ENCODE measurements at regions not wholly inside any gene's neighbourhood (a gene's known extent, or its start where the extent isn't known, plus 50 kb on each side); places are given as distances from the start of the nearest gene placed in this dataset.

DNA sequence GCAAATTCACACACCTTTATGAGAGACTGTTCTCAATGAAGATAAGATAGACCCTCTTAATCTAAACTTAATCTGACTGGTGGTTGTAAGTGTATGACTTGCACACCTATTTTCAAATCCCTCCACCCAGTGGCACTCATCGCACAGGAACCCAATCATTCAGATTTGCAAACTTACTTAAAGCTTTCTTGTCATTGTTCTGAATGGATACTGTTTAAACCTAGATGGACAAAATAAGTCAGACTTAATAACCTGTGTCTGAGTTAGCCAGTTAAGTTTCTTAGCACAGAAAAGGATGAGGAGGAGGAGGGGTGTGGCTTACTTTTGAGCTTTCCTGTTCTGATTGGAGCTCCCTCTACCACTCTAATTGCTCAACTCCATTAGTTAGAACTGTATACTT lies 252.4 kb upstream of the CCNH start:
- DNase-seq (ENCODE audit: low read depth) = no peak

GRCh38 chr5:87661784-87662566 lies 249.2 kb upstream of the CCNH start:
- H3K4me3 ChIP-seq (ENCODE audit: low read depth, low read length) = no peak overlapping the region
- no peak for DNase-seq (ENCODE audit: low read depth)
- TF ChIP-seq POLR2A (IDR thresholded peaks at IDR 0.05; ENCODE audit: extremely low read depth, insufficient read length) (no peak), MYC (IDR thresholded peaks at IDR 0.05; ENCODE audit: low read depth, low read length) (no peak)
- TF ChIP-seq, protein P1, sequence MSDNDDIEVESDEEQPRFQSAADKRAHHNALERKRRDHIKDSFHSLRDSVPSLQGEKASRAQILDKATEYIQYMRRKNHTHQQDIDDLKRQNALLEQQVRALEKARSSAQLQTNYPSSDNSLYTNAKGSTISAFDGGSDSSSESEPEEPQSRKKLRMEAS (IDR thresholded peaks at IDR 0.05; ENCODE audit: low read depth, low read length) = no peak

More for the DNA sequence above, 252.4 kb upstream of the CCNH start:
- TF ChIP-seq, protein P1 (IDR thresholded peaks at IDR 0.05; ENCODE audit: low read depth, low read length) = no peak
- TF ChIP-seq POLR2A (IDR thresholded peaks at IDR 0.05; ENCODE audit: extremely low read depth, insufficient read length) = no peak
- H3K4me3 ChIP-seq (ENCODE audit: low read depth, low read length) = no peak overlapping the region

DNA sequence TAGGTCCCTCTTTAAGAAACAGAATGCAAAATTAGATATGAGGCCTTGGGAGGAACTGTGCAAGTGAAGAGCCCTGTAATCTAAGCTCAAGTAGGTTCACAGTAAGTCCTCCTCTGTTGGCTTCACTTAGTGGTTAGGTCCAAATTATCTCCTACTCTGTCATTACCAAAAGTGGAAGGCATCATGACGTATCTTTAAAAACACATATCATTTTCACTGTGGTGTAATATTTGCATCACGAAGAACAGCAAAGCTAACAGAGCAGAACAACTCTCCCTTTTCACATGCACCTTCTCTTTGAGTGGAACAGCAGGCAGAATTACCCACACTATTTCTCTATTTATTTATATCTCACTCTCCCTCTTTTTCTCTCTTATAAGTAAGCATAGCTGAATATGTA lies 240.5 kb upstream of the CCNH start:
- H3K4me3 ChIP-seq (ENCODE audit: low read depth, low read length) = no peak overlapping the region
- DNase-seq (ENCODE audit: low read depth) = no peak
- TF ChIP-seq, protein P1 (IDR thresholded peaks at IDR 0.05; ENCODE audit: low read depth, low read length) = no peak
- TF ChIP-seq CTCF (IDR thresholded peaks at IDR 0.05; ENCODE audit: low read depth, low read length) (no peak), MYC (IDR thresholded peaks at IDR 0.05; ENCODE audit: low read depth, low read length) (no peak), POLR2A (IDR thresholded peaks at IDR 0.05; ENCODE audit: extremely low read depth, insufficient read length) (no peak)

DNA sequence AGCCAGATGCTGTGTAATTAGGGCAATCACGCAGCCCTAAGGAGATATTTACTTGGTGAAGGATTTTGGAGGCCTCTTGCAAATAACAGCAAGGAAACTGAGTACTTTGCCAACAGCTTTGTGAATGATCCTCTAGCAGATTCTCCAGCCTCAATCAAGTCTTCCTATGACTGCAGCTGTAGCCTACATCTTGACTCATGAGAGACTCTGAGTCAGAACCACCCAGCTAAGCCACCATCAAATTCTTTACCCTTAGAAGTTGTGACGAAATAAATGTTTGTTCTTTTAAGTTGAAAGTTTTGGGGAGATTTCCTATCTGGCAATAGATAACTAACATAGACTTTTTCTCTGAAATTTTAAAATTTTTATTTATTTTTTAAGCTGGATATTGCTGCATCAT lies 237.6 kb upstream of the CCNH start:
- no peak for TF ChIP-seq MYC (IDR thresholded peaks at IDR 0.05; ENCODE audit: low read depth, low read length)
- TF ChIP-seq CTCF (IDR thresholded peaks at IDR 0.05; ENCODE audit: low read depth, low read length) = no peak
- TF ChIP-seq POLR2A (IDR thresholded peaks at IDR 0.05; ENCODE audit: extremely low read depth, insufficient read length) = no peak
- TF ChIP-seq, protein P1 (IDR thresholded peaks at IDR 0.05; ENCODE audit: low read depth, low read length) = no peak
- no peak for DNase-seq (ENCODE audit: low read depth)
- no peak overlapping the region for H3K4me3 ChIP-seq (ENCODE audit: low read depth, low read length)

- TF ChIP-seq CTCF (IDR thresholded peaks at IDR 0.05; ENCODE audit: low read depth, low read length) (no peak), MYC (IDR thresholded peaks at IDR 0.05; ENCODE audit: low read depth, low read length) (no peak), POLR2A (IDR thresholded peaks at IDR 0.05; ENCODE audit: extremely low read depth, insufficient read length) (no peak)
- TF ChIP-seq, protein P1 (IDR thresholded peaks at IDR 0.05; ENCODE audit: low read depth, low read length) = no peak
- DNase-seq (ENCODE audit: low read depth) = no peak
- H3K4me3 ChIP-seq (ENCODE audit: low read depth, low read length) = no peak overlapping the region
Observed at GRCh38 chr5:87649455-87649854, 236.7 kb upstream of the CCNH start.

GRCh38 chr5:87645224-87645623 lies 232.5 kb upstream of the CCNH start:
- no peak for DNase-seq (ENCODE audit: low read depth)
- TF ChIP-seq MYC (IDR thresholded peaks at IDR 0.05; ENCODE audit: low read depth, low read length) (no peak), POLR2A (IDR thresholded peaks at IDR 0.05; ENCODE audit: extremely low read depth, insufficient read length) (no peak), CTCF (IDR thresholded peaks at IDR 0.05; ENCODE audit: low read depth, low read length) (no peak)
- TF ChIP-seq, protein P1 (IDR thresholded peaks at IDR 0.05; ENCODE audit: low read depth, low read length) = no peak
- no peak overlapping the region for H3K4me3 ChIP-seq (ENCODE audit: low read depth, low read length)
